ENCODE measurements at regions not wholly inside any gene's neighbourhood (a gene's known extent, or its start where the extent isn't known, plus 50 kb on each side); places are given as distances from the start of the nearest gene placed in this dataset.

- no peak overlapping the region for H3K27ac Mint-ChIP-seq (ENCODE audit: unreplicated experiment)
- no peaks in the 10 kb centered on the region for H3K4me1 Mint-ChIP-seq (ENCODE audit: low read depth, unreplicated experiment)
- H3K36me3 Mint-ChIP-seq (ENCODE audit: unreplicated experiment), result peaks cover 14% of the 10 kb centered on the region
- TF ChIP-seq CTCF (IDR thresholded peaks at IDR 0.05; ENCODE audit: partially characterized antibody, unreplicated experiment), result no peak
- peaks cover 2% of the 10 kb centered on the region for H3K27me3 Mint-ChIP-seq (ENCODE audit: unreplicated experiment)
- DNase-seq, result no peak
- H3K4me3 Mint-ChIP-seq (ENCODE audit: unreplicated experiment), result no peak overlapping the region
- H3K9me3 Mint-ChIP-seq (ENCODE audit: unreplicated experiment), result peaks cover 12% of the 10 kb centered on the region
Observed at GRCh38 chr14:23704890-23705289, 68.7 kb downstream of the DHRS2 start.

- no peak for TF ChIP-seq CTCF (IDR thresholded peaks at IDR 0.05; ENCODE audit: partially characterized antibody, unreplicated experiment)
Observed at GRCh38 chr14:23707415-23707814, 71.3 kb downstream of the DHRS2 start.

GRCh38 chr14:23708343-23708742, 72.2 kb downstream of the DHRS2 start:
- H3K27ac Mint-ChIP-seq (ENCODE audit: unreplicated experiment), result no peak overlapping the region
- H3K4me3 Mint-ChIP-seq (ENCODE audit: unreplicated experiment), result no peak overlapping the region
- no peaks in the 10 kb centered on the region for H3K4me1 Mint-ChIP-seq (ENCODE audit: low read depth, unreplicated experiment)
- H3K36me3 Mint-ChIP-seq (ENCODE audit: unreplicated experiment), result peaks cover 17% of the 10 kb centered on the region
- peaks cover 14% of the 10 kb centered on the region for H3K9me3 Mint-ChIP-seq (ENCODE audit: unreplicated experiment)
- DNase-seq, result no peak
- no peak for TF ChIP-seq CTCF (IDR thresholded peaks at IDR 0.05; ENCODE audit: partially characterized antibody, unreplicated experiment)
- no peaks in the 10 kb centered on the region for H3K27me3 Mint-ChIP-seq (ENCODE audit: unreplicated experiment)

More at GRCh38 chr14:23707415-23707814, 71.3 kb downstream of the DHRS2 start:
- H3K9me3 Mint-ChIP-seq (ENCODE audit: unreplicated experiment), result peaks cover 12% of the 10 kb centered on the region
- H3K27ac Mint-ChIP-seq (ENCODE audit: unreplicated experiment), result no peak overlapping the region
- no peaks in the 10 kb centered on the region for H3K27me3 Mint-ChIP-seq (ENCODE audit: unreplicated experiment)
- DNase-seq, result no peak
- H3K4me1 Mint-ChIP-seq (ENCODE audit: low read depth, unreplicated experiment), result no peaks in the 10 kb centered on the region
- peaks cover 17% of the 10 kb centered on the region for H3K36me3 Mint-ChIP-seq (ENCODE audit: unreplicated experiment)
- H3K4me3 Mint-ChIP-seq (ENCODE audit: unreplicated experiment), result no peak overlapping the region

- H3K4me1 Mint-ChIP-seq (ENCODE audit: low read depth, unreplicated experiment), result no peaks in the 10 kb centered on the region
- DNase-seq, result no peak
- no peak overlapping the region for H3K27ac Mint-ChIP-seq (ENCODE audit: unreplicated experiment)
- H3K9me3 Mint-ChIP-seq (ENCODE audit: unreplicated experiment), result peaks cover 13% of the 10 kb centered on the region
- peaks cover 17% of the 10 kb centered on the region for H3K36me3 Mint-ChIP-seq (ENCODE audit: unreplicated experiment)
- no peak for TF ChIP-seq CTCF (IDR thresholded peaks at IDR 0.05; ENCODE audit: partially characterized antibody, unreplicated experiment)
- no peaks in the 10 kb centered on the region for H3K27me3 Mint-ChIP-seq (ENCODE audit: unreplicated experiment)
- H3K4me3 Mint-ChIP-seq (ENCODE audit: unreplicated experiment), result no peak overlapping the region
Observed at GRCh38 chr14:23709923-23710322, 73.8 kb downstream of the DHRS2 start.

GRCh38 chr14:23712287-23712686, 76.1 kb downstream of the DHRS2 start:
- Mint-ChIP-seq H3K4me1 (ENCODE audit: low read depth, unreplicated experiment) (no peaks in the 10 kb centered on the region), H3K27me3 (ENCODE audit: unreplicated experiment) (no peaks in the 10 kb centered on the region), H3K9me3 (ENCODE audit: unreplicated experiment) (peaks cover 7% of the 10 kb centered on the region), H3K27ac (ENCODE audit: unreplicated experiment) (no peak overlapping the region), H3K36me3 (ENCODE audit: unreplicated experiment) (peaks cover 10% of the 10 kb centered on the region), H3K4me3 (ENCODE audit: unreplicated experiment) (no peak overlapping the region)
- no peak for TF ChIP-seq CTCF (IDR thresholded peaks at IDR 0.05; ENCODE audit: partially characterized antibody, unreplicated experiment)
- DNase-seq, result no peak
